WTC11 (cell line): ENCODE measurements at regions not wholly inside any gene's neighbourhood (a gene's known extent, or its start where the extent isn't known, plus 50 kb on each side); places are given as distances from the start of the nearest gene placed in this dataset.

Source experiments
- CREB1 ChIP-seq: sonication (generic); formaldehyde crosslinking; IDR thresholded peaks from 2 replicates; pipeline ENCODE4 v1.8.0; 2023; ENCODE audit warnings: mild to moderate bottlenecking, missing genetic modification reagents
- CTCF ChIP-seq: fragments of 200-600 bp; IDR thresholded peaks from 2 replicates; pipeline ENCODE4 v1.8.0; 2022; ENCODE audit warnings: antibody characterized with exemption
- E2F5 ChIP-seq: sonication (generic); formaldehyde crosslinking; IDR thresholded peaks from 2 replicates; pipeline ENCODE4 v1.8.1; 2022; ENCODE audit warnings: mild to moderate bottlenecking, moderate library complexity, missing genetic modification reagents
- ETV6 ChIP-seq: sonication (generic); formaldehyde crosslinking; IDR thresholded peaks from 2 replicates; pipeline ENCODE4 v1.8.1; 2022; ENCODE audit warnings: mild to moderate bottlenecking, missing genetic modification reagents
- JUN ChIP-seq: sonication (generic); formaldehyde crosslinking; IDR thresholded peaks from 2 replicates; pipeline ENCODE4 v1.8.0; 2023; ENCODE audit warnings: mild to moderate bottlenecking, missing genetic modification reagents
- NFE2L1 ChIP-seq: sonication (generic); formaldehyde crosslinking; IDR thresholded peaks from 2 replicates; pipeline ENCODE4 v1.8.1; 2023; ENCODE audit warnings: missing genetic modification reagents
- PRDM15 ChIP-seq: sonication (generic); formaldehyde crosslinking; IDR thresholded peaks from 2 replicates; pipeline ENCODE4 v1.8.0; 2022; ENCODE audit warnings: missing genetic modification reagents
- RELA ChIP-seq: sonication (generic); formaldehyde crosslinking; IDR thresholded peaks from 2 replicates; pipeline ENCODE4 v1.8.1; 2022; ENCODE audit warnings: missing genetic modification reagents, mild to moderate bottlenecking, borderline replicate concordance
- SP1 ChIP-seq: sonication (generic); formaldehyde crosslinking; conservative IDR thresholded peaks from 2 replicates; pipeline ENCODE4 v1.8.1; 2022; ENCODE audit warnings: missing genetic modification reagents
- ZNF263 ChIP-seq: sonication (generic); formaldehyde crosslinking; IDR thresholded peaks from 2 replicates; pipeline ENCODE4 v1.8.1; 2022; ENCODE audit warnings: low read depth, mild to moderate bottlenecking, moderate library complexity, missing genetic modification reagents
- ZNF512 ChIP-seq: sonication (generic); formaldehyde crosslinking; IDR thresholded peaks from 2 replicates; pipeline ENCODE4 v1.8.1; 2022; ENCODE audit warnings: missing genetic modification reagents, borderline replicate concordance

GRCh38 chrX:124594017-124594651, 247.8 kb downstream of the SH2D1A start:
- TF ChIP-seq ZNF263 (no peak), CTCF (no peak), SP1 (no peak), JUN (CRISPR knock-in tag) (no peak), PRDM15 (no peak), CREB1 (no peak), ZNF512 (CRISPR knock-in tag) (no peak), E2F5 (CRISPR knock-in tag) (no peak), RELA (CRISPR knock-in tag) (no peak), ETV6 (CRISPR knock-in tag) (no peak), NFE2L1 (CRISPR knock-in tag) (no peak)
